Body of pancreas (tissue), 4 donors: ENCODE measurements at regions not wholly inside any gene's neighbourhood (a gene's known extent, or its start where the extent isn't known, plus 50 kb on each side); places are given as distances from the start of the nearest gene placed in this dataset.

Experiments
- ATAC-seq: fragments of 150-250 bp; one replicate; pipeline ENCODE4 v1.9.1; 2016
- DNase-seq, 4 donors: peaks; one replicate each; pipeline ENCODE4 v3.0.0-alpha.2; 2019
- H3K27ac ChIP-seq, 4 donors: fragments of 200-600 bp; sonication (generic); 1 replicate in 3 of 4; 2 replicates in 1 of 4; pipeline versions ENCODE4 v1.5.1 to v1.6.1; 2016 to 2019; ENCODE audit warnings: mild to moderate bottlenecking in 1 of 4, mixed read lengths in 1 of 4, moderate library complexity in 1 of 4
- H3K27me3 ChIP-seq, 2 donors: fragments of 200-600 bp; sonication (generic); one replicate each; pipeline ENCODE4 v1.6.0; 2016; ENCODE audit warnings: mild to moderate bottlenecking in 1 of 2
- H3K36me3 ChIP-seq, 2 donors: fragments of 200-600 bp; sonication (generic); replicated peaks in 1 of 2; 2 replicates each; pipeline ENCODE4 v1.5.1; 2016; ENCODE audit warnings: low read depth in 2 of 2; ENCODE audit not compliant: insufficient read depth in 1 of 2
- H3K4me1 ChIP-seq: fragments of 200-600 bp; sonication (generic); one replicate; pipeline ENCODE4 v1.6.0; 2016
- H3K4me3 ChIP-seq, 2 donors: fragments of 200-600 bp; sonication (generic); 1 replicate in 1 of 2; 2 replicates in 1 of 2; pipeline ENCODE4 v1.5.1; 2016 to 2019
- H3K9me3 ChIP-seq, 3 donors: fragments of 200-600 bp; sonication (generic); 1 replicate in 2 of 3; 2 replicates in 1 of 3; pipeline ENCODE4 v1.5.1; 2016
- POLR2A ChIP-seq, 3 donors: fragments of 450-650 bp; IDR thresholded peaks; one replicate each; pipeline ENCODE4 v1.6.1; 2016; ENCODE audit warnings: antibody characterized with exemption in 3 of 3, mild to moderate bottlenecking in 2 of 3
- WGBS, 2 donors: methylation state at CpG; one replicate each; pipeline ENCODE4 v1.1.5; 2017; 5-methylcytosine and 5-hydroxymethylcytosine counted together
- intact Hi-C: fragments of 100-400 bp; cut with DNase I; formaldehyde crosslinking; loops from one replicate; pipeline ENCODE4 v1.15.1; 2023
- TF ChIP-seq, protein P1 (sequence below), 7 experiments: fragments of 450-650 bp in 4 of 7; fragments of 200-600 bp in 3 of 7; sonication (generic) in 3 of 7; IDR thresholded peaks; one replicate each; pipeline ENCODE4 v1.5.1; 2016 to 2019; ENCODE audit warnings: antibody characterized with exemption in 7 of 7

DNA sequence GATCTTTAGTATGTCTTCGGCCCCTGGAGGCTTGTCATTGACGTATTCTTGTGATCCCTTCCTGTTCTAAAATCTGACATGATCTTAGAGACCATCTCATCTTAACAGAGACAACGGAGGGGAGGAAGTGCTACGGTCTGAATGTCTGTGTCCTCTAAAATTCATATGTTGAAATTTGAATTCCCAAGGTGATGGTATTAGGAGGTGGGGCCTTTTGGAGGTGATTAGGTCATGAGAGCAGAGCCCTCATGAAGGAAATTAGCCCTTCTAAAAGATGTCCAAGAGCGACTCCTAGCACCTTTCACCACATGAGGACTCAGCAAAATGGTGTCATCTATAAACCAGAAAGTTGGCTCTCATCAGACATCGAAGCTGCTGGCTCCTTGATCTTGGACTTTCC, 233.2 kb upstream of the CMC1 start:
- intact Hi-C loops: no loop called here
- no peak for ATAC-seq
- H3K4me3 ChIP-seq: no peak overlapping the region

DNA sequence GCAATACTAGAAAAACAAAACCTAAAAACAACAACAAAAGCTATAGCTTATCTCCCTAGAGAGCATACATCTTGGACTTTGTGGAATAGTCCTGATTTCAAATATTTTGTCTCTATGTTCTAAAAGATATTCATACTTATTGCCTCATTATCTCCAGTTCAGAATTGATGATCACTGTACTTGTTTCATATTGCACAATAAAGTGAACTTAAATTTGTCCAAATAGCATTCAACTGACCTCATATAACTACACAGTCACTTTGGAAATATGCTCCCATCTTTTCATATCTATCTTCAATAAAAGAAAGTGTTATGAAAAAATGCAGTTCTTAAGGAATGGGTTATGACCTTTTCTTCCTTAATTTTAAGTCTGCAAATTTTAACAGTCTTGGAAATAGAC, 228.6 kb upstream of the CMC1 start:
- Histone ChIP-seq H3K9me3 (no peaks in the 10 kb centered on the region), H3K36me3 (no peaks in the 10 kb centered on the region), H3K27me3 (no peaks in the 10 kb centered on the region), H3K4me1 (no peaks in the 10 kb centered on the region), H3K4me3 (no peak overlapping the region), H3K27ac (no peak overlapping the region)
- TF ChIP-seq POLR2A (IDR thresholded peaks at IDR 0.05): no peak
- TF ChIP-seq, protein P1, sequence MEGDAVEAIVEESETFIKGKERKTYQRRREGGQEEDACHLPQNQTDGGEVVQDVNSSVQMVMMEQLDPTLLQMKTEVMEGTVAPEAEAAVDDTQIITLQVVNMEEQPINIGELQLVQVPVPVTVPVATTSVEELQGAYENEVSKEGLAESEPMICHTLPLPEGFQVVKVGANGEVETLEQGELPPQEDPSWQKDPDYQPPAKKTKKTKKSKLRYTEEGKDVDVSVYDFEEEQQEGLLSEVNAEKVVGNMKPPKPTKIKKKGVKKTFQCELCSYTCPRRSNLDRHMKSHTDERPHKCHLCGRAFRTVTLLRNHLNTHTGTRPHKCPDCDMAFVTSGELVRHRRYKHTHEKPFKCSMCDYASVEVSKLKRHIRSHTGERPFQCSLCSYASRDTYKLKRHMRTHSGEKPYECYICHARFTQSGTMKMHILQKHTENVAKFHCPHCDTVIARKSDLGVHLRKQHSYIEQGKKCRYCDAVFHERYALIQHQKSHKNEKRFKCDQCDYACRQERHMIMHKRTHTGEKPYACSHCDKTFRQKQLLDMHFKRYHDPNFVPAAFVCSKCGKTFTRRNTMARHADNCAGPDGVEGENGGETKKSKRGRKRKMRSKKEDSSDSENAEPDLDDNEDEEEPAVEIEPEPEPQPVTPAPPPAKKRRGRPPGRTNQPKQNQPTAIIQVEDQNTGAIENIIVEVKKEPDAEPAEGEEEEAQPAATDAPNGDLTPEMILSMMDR (IDR thresholded peaks at IDR 0.05): no peak
- DNase-seq (no peak), ATAC-seq (no peak)
- intact Hi-C loops: no loop called here

More for the DNA sequence above, 233.2 kb upstream of the CMC1 start:
- Histone ChIP-seq H3K27me3 (no peaks in the 10 kb centered on the region), H3K4me1 (no peaks in the 10 kb centered on the region), H3K9me3 (peaks cover 0 to 6% (median 0%) of the 10 kb centered on the region in 3 donors), H3K36me3 (no peaks in the 10 kb centered on the region), H3K27ac (no peak overlapping the region)
- 67 to 70% methylated on average over 6 of the region's 6 CpGs for WGBS, 2 donors
- DNase-seq: no peak
- TF ChIP-seq, protein P1 (IDR thresholded peaks at IDR 0.05): no peak
- no peak for TF ChIP-seq POLR2A (IDR thresholded peaks at IDR 0.05)

DNA sequence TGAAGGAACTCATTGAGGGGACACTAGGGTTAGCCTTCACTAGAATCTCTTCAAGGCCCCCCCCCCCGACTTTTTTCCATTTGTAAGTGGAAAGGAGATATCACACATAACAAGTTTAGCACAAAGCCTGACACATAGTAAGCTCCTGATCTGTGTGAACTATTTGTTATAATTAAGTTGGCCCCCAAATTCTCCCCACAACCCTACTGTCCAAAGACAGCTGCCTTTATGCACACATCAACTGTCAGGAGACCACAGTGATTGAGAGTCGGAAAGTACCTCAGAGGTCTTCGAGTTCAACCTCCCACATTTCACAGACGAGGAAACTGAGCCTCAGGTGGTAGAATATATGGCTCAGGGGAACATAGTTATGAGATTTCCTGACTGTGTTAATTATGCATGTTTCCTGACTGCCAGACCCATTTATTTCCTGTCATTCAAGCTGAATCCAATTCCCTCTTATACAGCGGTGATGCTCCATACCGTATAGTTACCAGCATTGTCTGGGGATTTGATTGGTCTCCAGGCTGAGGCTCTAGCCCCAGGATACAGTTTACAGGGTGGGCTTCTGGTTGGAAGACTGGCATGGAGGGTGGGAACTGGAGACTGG, 227.4 kb upstream of the CMC1 start:
- DNase-seq (no peak), ATAC-seq (no peak)
- H3K36me3 ChIP-seq: no peaks in the 10 kb centered on the region
- 74 to 77% methylated on average over 6 of the region's 6 CpGs for WGBS, 2 donors
- no peaks in the 10 kb centered on the region for H3K9me3 ChIP-seq
- H3K27me3 ChIP-seq: no peaks in the 10 kb centered on the region
- no peak overlapping the region for H3K4me3 ChIP-seq
- peaks cover 2% of the 10 kb centered on the region for H3K4me1 ChIP-seq
- TF ChIP-seq POLR2A (IDR thresholded peaks at IDR 0.05): no peak
- TF ChIP-seq, protein P1 (IDR thresholded peaks at IDR 0.05): no peak
- intact Hi-C loops: no loop called here
- no peak overlapping the region for H3K27ac ChIP-seq

DNA sequence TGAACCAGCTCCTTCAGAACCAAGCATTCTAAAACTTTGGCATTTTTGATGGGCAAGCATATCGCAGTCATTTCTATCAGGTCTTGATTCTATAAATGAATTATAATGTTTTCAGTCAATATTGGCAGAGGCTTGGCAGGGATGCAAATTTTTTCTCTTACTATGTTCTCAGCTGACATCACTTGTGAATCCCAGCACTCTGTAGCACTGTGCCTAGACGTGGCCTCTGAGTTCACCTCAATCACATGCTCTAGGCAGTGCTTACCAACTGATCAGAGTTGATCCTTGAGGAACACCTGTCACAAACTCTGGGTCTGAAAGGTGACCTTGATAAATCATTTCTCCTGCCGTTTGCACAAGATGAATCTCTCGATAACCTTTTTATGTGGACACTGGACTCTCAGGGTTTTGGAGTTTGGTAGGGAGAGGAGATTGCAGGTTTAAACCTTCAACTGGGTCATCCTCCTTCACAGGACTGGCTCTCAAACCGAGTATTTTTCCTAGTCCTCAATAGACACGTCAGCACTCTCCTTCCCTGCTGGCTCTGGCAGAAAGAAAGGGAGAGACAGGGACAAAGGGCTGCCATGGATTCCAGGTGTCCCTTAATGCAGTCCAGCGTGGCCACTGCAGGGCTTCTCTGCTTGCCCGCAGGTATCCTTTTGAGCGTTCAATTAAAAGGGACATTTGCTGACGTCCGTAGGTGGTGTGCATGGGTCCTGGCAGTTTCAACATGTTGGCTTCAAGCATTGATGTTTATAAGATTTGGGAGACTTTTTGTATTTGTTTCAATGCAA, 222.3 kb upstream of the CMC1 start:
- Histone ChIP-seq H3K27ac (no peak overlapping the region), H3K27me3 (no peaks in the 10 kb centered on the region), H3K9me3 (no peaks in the 10 kb centered on the region), H3K36me3 (no peaks in the 10 kb centered on the region), H3K4me1 (peaks cover 8% of the 10 kb centered on the region), H3K4me3 (no peak overlapping the region)
- intact Hi-C loops: no loop called here
- ATAC-seq (no peak), DNase-seq (no peak)
- 49 to 58% methylated on average over 11 of the region's 11 CpGs for WGBS, 2 donors
- TF ChIP-seq, protein P1 (IDR thresholded peaks at IDR 0.05): no peak
- TF ChIP-seq POLR2A (IDR thresholded peaks at IDR 0.05): no peak

DNA sequence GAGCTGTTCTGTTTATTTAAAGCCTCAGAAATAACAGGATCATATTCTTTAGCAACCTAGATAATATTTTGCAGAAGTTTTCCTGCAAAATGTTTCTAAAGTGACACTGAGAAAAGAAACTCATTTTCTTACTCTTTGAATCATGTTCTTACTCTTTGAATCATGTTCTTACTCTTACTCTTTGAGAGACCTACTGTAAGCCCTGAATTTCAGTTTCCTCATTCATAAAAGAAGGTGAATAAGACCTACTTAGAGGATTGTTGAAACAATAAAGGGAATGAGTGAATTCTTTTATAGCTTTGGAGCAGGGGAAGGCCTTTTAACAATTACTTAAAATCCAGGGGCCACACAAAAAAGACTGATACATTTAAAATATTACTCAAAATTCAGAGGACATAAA, 221.7 kb upstream of the CMC1 start:
- Histone ChIP-seq H3K4me1 (peaks cover 8% of the 10 kb centered on the region), H3K9me3 (peaks cover 0 to 5% (median 0%) of the 10 kb centered on the region in 3 donors), H3K27ac (no peak overlapping the region), H3K4me3 (no peak overlapping the region), H3K27me3 (no peaks in the 10 kb centered on the region), H3K36me3 (no peaks in the 10 kb centered on the region)
- ATAC-seq (no peak), DNase-seq (no peak)
- intact Hi-C loops: no loop called here
- TF ChIP-seq, protein P1 (IDR thresholded peaks at IDR 0.05): no peak
- no peak for TF ChIP-seq POLR2A (IDR thresholded peaks at IDR 0.05)
